ENCODE measurements at regions not wholly inside any gene's neighbourhood (a gene's known extent, or its start where the extent isn't known, plus 50 kb on each side); places are given as distances from the start of the nearest gene placed in this dataset.
"Not testable (repeated sequence)": the region's sequence is repeated elsewhere in the genome, so short reads cannot be mapped to it uniquely, and the experiment has no call there.

DNA sequence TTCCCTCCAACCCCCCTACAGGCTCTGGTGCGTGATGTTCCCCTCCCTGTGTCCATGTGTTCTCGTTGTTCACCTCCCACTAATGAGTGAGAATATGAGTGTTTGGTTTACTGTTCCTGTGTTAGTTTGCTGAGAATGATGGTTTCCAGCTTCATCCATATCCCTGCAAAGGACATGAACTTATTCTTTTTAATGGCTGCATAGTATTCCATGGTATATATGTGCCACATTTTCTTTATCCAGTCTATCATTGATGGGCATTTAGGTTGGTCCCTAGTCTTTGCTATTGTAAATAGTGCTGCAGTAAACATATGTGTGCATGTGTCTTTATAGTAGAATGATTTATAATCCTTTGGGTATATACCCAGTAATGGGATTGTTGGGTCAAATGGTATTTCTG lies 175.5 kb upstream of the DTNA start:
- H3K4me2 ChIP-seq (ENCODE audit: insufficient read depth in 1 of 2, low read depth in 2 of 2, low read length in 2 of 2); H4K20me1 ChIP-seq (replicated peaks in 1 of 2; ENCODE audit: control insufficient read depth in 1 of 2, insufficient read depth in 2 of 2, low read length in 2 of 2); H2BK12ac ChIP-seq (ENCODE audit: low read depth, low read length); FAIRE-seq; H3K4me1 ChIP-seq (replicated peaks in 1 of 4; ENCODE audit: control insufficient read depth in 3 of 4, insufficient read depth in 4 of 4, low read length in 3 of 4); H2BK15ac ChIP-seq (ENCODE audit: low read length); H3K14ac ChIP-seq (ENCODE audit: insufficient read length); H3K4me3 ChIP-seq (ENCODE audit: extremely low read depth in 1 of 4, insufficient read depth in 2 of 4, low read depth in 3 of 4, low read length in 4 of 4); H2BK5ac ChIP-seq (ENCODE audit: low read depth, low read length); H3K36me3 ChIP-seq (ENCODE audit: control insufficient read depth in 2 of 4, insufficient read depth in 4 of 4, low read length in 3 of 4); H2AK5ac ChIP-seq (ENCODE audit: low read depth, low read length); H4K5ac ChIP-seq (ENCODE audit: insufficient read length, low read depth, low read length); H3K4ac ChIP-seq (replicated peaks; ENCODE audit: insufficient read length, low read depth, low read length); DNase-seq (ENCODE audit: low read depth in 1 of 2, low spot score in 2 of 2); H3K23me2 ChIP-seq (ENCODE audit: low read depth, low read length); H3K79me1 ChIP-seq (ENCODE audit: low read depth, low read length); H3K18ac ChIP-seq (ENCODE audit: extremely low read depth, low read length); H2AFZ ChIP-seq (ENCODE audit: low read length); H4K8ac ChIP-seq (ENCODE audit: extremely low read depth, insufficient read depth, low read length); H2BK20ac ChIP-seq (ENCODE audit: low read length); H3K27ac ChIP-seq (ENCODE audit: low read depth, low read length); H3K9ac ChIP-seq (replicated peaks in 1 of 4; ENCODE audit: extremely low read depth in 1 of 4, low read depth in 3 of 4, low read length in 3 of 4); POLR2A ChIA-PET (ENCODE audit: partially characterized antibody); H3K56ac ChIP-seq (replicated peaks; ENCODE audit: insufficient read length, low read depth, low read length); H3K23ac ChIP-seq (ENCODE audit: insufficient read length); H2BK120ac ChIP-seq (replicated peaks; ENCODE audit: low read depth, low read length); H4K91ac ChIP-seq (replicated peaks; ENCODE audit: insufficient read length, low read length); H3K27me3 ChIP-seq (replicated peaks in 1 of 4; ENCODE audit: control insufficient read depth in 3 of 4, extremely low read depth in 1 of 4, insufficient read depth in 3 of 4, low read length in 3 of 4); H3K9me3 ChIP-seq (ENCODE audit: insufficient read depth in 2 of 2, low read depth in 1 of 2, low read length in 1 of 2): not testable (repeated sequence)
- WGBS, 2 experiments (ENCODE audit: extremely low coverage in 1 of 2, insufficient coverage in 1 of 2, insufficient read length in 1 of 2, insufficient replicate concordance in 2 of 2, low coverage in 1 of 2, low lambda C conversion rate in 2 of 2, missing lambda C conversion rate in 1 of 2), result 96% methylated on average over 2 of the region's 2 CpGs; no CpG with 5 or more reads in 1 of the 2 experiments
- H3K79me2 ChIP-seq (ENCODE audit: control insufficient read depth in 1 of 2, insufficient read depth in 2 of 2, low read length in 2 of 2), result peaks cover 0 to 20% of the 10 kb centered on the region in 2 experiments; a peak in 2 of 4 replicates
- CTCF ChIA-PET (ENCODE audit: partially characterized antibody), result interaction anchor here (1.0 kb wide), 1 partner anchor 212 kb away, joined by 3 read pairs; no protein-coding TSS in a partner anchor
